Muscle layer of colon (tissue), 2 donors: ENCODE measurements at regions not wholly inside any gene's neighbourhood (a gene's known extent, or its start where the extent isn't known, plus 50 kb on each side); places are given as distances from the start of the nearest gene placed in this dataset.
"Not testable (repeated sequence)": the region's sequence is repeated elsewhere in the genome, so short reads cannot be mapped to it uniquely, and the experiment has no call there.

Source experiments
- H3K27ac ChIP-seq: one replicate; pipeline ENCODE4 v1.7.0; 2013; ENCODE audit warnings: low read depth, mild to moderate bottlenecking, low read length, moderate library complexity
- H3K27me3 ChIP-seq, 2 donors: one replicate each; pipeline ENCODE4 v1.7.0; 2013; ENCODE audit warnings: low read length in 2 of 2, mild to moderate bottlenecking in 2 of 2; ENCODE audit not compliant: insufficient read depth in 2 of 2, control insufficient read depth in 1 of 2
- H3K36me3 ChIP-seq: one replicate; pipeline ENCODE4 v1.7.0; 2013; ENCODE audit warnings: mild to moderate bottlenecking, low read length; ENCODE audit not compliant: insufficient read depth
- H3K4me1 ChIP-seq: one replicate; pipeline ENCODE4 v1.7.0; 2013; ENCODE audit warnings: mild to moderate bottlenecking, low read length; ENCODE audit not compliant: insufficient read depth
- H3K4me3 ChIP-seq, 2 donors: one replicate each; pipeline ENCODE4 v1.7.0; 2013; ENCODE audit warnings: low read length in 2 of 2, low read depth in 1 of 2, mild to moderate bottlenecking in 1 of 2, moderate library complexity in 1 of 2
- H3K9ac ChIP-seq: one replicate; pipeline ENCODE4 v1.7.0; 2013; ENCODE audit warnings: low read length
- H3K9me3 ChIP-seq: one replicate; pipeline ENCODE4 v1.7.0; 2013; ENCODE audit warnings: mild to moderate bottlenecking, low read length
- donor health status: abdominal sarcoma.
- donor health status: Adenocarcinoma of cecum.

DNA sequence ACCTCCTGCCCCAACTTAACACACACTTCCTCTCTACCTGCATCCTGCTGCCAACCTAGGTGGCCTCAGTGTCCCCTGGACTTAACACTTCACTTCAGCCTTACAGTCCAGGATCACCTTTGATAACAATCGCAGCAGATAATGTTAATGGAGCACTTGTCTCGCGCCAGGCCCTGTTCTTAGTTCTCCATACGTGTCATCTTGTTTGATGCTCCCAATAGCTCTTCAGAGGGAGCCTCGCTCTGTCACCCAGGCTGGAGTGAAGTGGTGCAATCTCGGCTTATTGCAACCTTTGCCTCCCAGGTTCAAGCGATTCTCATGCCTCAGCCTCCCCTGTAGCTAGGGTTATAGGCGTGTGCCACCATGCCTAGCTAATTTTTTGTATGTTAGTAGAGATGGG, 62.7 kb upstream of the SHB start:
- Histone ChIP-seq H3K9ac (no peak overlapping the region), H3K4me3 (no peak overlapping the region), H3K4me1 (no peaks in the 10 kb centered on the region), H3K27me3 (no peaks in the 10 kb centered on the region), H3K9me3 (no peaks in the 10 kb centered on the region), H3K27ac (no peak overlapping the region), H3K36me3 (no peaks in the 10 kb centered on the region)

DNA sequence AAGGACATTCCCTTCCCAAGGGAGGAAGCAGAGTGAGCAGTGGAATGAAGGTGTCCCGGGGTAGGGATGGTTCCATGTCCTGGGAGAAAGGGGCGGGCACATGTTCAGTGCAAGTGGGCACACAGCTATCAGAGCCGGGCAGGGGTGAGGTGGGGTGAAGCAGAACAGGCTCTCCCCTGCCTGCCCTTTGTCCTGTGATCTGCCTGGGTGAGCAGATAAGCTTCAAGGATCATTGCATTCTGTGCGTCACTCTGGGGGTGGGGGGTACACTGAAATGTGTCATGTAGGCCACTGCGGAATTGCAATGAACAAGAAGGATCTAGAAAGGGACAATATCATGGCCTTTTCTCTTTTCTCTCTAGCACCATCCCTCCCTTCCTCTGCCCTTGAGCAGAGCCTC, 61.7 kb upstream of the SHB start:
- H3K9me3 ChIP-seq = no peaks in the 10 kb centered on the region
- H3K9ac ChIP-seq = no peak overlapping the region
- no peaks in the 10 kb centered on the region for H3K36me3 ChIP-seq
- H3K27ac ChIP-seq = no peak overlapping the region
- H3K4me1 ChIP-seq = no peaks in the 10 kb centered on the region
- H3K4me3 ChIP-seq = no peak overlapping the region
- H3K27me3 ChIP-seq = no peaks in the 10 kb centered on the region

DNA sequence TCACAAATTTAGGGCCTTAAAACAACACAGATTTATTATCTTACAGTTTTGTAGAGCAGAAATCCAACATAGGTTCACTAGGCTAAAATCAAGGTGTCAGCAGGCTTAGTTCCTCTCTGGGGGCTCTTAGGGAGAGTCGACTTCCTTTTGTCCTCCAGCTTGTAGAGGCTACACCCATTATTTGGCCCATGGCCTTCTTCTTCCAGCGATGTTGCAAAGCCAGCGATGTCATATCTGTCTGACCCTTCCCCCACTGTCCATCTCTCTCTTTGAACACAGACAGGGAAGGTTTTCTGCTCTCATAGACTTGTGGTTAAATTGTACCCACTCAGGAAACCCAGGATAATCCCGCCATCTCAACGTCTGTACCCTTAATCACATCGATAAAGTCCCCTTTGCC, 60.3 kb upstream of the SHB start:
- Histone ChIP-seq H3K9me3 (no peaks in the 10 kb centered on the region), H3K27ac (no peak overlapping the region), H3K4me3 (no peak overlapping the region), H3K9ac (no peak overlapping the region), H3K27me3 (no peaks in the 10 kb centered on the region), H3K36me3 (no peaks in the 10 kb centered on the region), H3K4me1 (no peaks in the 10 kb centered on the region)

DNA sequence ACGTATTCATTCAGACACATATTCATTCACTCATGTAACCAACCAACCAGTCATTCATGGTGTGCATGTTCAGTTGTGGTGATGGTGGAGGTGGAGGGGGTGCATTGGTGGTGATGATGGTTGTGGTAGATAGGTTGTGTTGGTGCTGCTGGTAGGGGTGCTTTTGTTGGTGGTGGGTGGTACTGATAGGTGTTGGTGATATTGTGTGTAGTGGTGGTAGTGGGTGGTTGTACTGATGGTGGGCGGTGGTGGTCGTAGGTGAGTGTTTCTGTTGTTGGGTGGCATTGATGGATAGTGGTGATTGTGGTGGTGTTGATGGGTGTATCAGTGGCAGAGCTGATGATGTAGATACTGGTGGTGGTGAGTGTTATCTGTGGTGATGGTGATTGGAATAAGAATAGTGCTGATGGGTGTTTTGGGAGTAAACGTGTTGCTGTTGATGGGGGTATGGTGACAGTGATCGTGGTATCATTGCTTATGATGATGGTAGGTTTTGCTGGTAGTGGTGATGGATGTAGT, 59.8 kb upstream of the SHB start:
- no peaks in the 10 kb centered on the region for H3K36me3 ChIP-seq
- no peaks in the 10 kb centered on the region for H3K27me3 ChIP-seq
- no peaks in the 10 kb centered on the region for H3K9me3 ChIP-seq
- H3K27ac ChIP-seq = no peak overlapping the region
- H3K4me3 ChIP-seq = no peak overlapping the region
- H3K4me1 ChIP-seq = no peaks in the 10 kb centered on the region
- no peak overlapping the region for H3K9ac ChIP-seq

DNA sequence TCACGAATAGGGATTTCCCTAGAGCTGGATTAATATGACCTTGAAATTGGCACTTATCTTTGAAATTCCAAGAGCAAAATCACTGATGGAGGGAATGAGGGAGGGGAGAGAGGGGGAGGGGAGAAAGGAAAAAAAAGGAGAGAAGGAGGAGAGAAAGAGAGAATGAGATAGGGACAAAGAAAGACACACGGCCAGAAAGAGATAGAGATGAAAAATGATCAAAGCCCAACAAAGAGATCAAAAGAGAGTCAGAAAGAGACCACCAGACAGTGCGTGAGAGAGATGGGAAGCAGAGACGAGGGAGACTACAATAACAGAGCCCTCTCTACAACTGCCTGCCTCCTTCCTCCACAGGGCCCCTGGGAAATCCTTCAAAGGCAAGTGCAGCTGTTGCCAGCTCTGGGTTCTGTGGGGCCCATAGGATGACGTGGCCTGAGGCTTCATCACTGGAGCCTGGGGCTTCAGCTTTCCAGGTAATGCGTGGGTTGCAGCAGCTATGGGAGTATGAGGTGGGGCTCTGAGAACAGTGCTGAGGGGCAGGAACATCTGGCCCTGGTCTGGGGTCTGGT, 58.3 kb upstream of the SHB start:
- Histone ChIP-seq H3K27ac (no peak overlapping the region), H3K27me3 (no peaks in the 10 kb centered on the region), H3K9ac (no peak overlapping the region), H3K4me1 (no peaks in the 10 kb centered on the region), H3K9me3 (no peaks in the 10 kb centered on the region), H3K4me3 (no peak overlapping the region), H3K36me3 (no peaks in the 10 kb centered on the region)

DNA sequence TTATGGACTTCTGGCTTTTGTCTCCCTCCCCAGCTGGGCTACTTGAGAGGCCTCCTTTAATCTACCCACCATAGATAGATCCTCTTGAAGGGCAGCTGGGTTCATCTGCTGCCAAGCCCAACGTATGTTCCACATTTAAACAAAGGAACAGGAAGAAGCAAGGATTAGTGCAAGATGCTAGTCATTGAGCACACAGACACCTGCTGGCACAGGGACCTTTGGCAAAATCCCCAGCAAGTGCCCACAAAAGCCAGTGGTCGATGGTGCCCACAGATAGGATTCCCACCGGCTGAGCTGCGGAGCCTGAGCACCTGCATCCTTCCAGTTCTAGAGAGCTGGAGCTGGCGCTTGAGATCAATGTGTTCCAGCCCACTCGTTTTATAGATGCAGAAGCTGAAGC, 57.7 kb upstream of the SHB start:
- Histone ChIP-seq H3K27ac (no peak overlapping the region), H3K4me1 (no peaks in the 10 kb centered on the region), H3K9me3 (no peaks in the 10 kb centered on the region), H3K36me3 (no peaks in the 10 kb centered on the region), H3K27me3 (no peaks in the 10 kb centered on the region), H3K9ac (no peak overlapping the region), H3K4me3 (no peak overlapping the region)

DNA sequence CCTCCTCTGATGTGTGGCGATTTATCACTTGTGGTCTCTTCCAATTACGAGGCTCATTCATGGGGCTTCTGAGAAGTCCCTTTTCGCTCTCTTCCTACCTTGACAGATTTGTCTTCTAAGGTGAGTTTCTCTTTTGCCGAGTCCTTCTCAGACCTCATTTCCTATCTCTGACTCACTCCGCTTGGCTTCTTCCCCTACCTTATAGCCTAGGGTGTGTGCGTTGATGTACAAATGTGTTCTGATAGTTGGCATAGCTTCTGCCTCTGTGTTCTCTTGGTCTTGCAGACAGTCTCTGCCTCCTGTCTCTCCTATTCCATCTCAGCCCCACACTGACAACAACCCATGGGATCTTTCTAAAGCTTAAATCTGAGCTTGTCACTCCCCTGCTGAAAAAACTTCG, 56.9 kb upstream of the SHB start:
- Histone ChIP-seq H3K4me1 (no peaks in the 10 kb centered on the region), H3K9me3 (no peaks in the 10 kb centered on the region), H3K9ac (no peak overlapping the region), H3K27ac (no peak overlapping the region), H3K36me3 (no peaks in the 10 kb centered on the region), H3K27me3 (no peaks in the 10 kb centered on the region), H3K4me3 (no peak overlapping the region)

DNA sequence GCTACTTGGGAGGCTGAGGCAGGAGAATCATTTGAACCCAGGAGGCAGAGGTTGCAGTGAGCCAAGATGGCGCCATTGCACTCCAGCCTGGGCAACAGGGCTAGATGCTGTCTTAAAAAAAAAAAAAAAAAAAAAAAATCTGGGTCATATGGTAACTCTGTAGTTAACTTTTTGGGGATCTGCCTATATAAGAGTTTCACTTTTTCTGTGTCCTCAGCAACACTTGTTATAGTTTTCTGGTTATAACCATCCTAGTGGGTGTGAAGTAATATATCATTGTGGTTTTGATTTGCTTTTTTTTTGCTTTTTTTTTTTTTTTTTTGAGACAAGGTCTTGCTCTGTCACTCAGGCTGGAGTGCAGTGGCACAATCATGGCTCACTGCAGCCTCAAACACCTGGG, 54.3 kb upstream of the SHB start:
- not testable (repeated sequence) for H3K9me3 ChIP-seq, H3K4me3 ChIP-seq, H3K36me3 ChIP-seq, H3K27ac ChIP-seq, H3K9ac ChIP-seq, H3K4me1 ChIP-seq, H3K27me3 ChIP-seq

DNA sequence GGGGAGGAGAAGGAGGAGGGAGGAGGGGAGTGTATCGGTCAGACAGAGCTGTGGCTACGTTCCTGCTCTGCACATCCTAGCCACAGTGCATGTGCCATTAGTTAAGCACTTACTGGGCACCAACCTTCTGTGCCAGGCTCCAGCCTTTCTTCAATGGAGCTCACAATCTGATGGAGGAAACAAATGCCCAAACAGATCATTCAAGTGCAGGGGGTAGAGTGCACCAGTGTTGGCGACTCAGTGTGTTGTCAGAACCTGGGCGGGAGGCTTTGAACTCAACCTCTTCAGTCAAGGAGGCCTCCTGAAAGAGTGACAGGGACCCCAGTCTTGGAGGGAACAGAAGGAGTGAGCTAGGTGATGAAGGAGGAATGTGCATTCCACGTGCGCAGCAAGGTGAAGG, 51.9 kb upstream of the SHB start:
- Histone ChIP-seq H3K36me3 (no peaks in the 10 kb centered on the region), H3K9ac (no peak overlapping the region), H3K4me3 (no peak overlapping the region), H3K4me1 (no peaks in the 10 kb centered on the region), H3K9me3 (no peaks in the 10 kb centered on the region), H3K27ac (no peak overlapping the region), H3K27me3 (no peaks in the 10 kb centered on the region)

DNA sequence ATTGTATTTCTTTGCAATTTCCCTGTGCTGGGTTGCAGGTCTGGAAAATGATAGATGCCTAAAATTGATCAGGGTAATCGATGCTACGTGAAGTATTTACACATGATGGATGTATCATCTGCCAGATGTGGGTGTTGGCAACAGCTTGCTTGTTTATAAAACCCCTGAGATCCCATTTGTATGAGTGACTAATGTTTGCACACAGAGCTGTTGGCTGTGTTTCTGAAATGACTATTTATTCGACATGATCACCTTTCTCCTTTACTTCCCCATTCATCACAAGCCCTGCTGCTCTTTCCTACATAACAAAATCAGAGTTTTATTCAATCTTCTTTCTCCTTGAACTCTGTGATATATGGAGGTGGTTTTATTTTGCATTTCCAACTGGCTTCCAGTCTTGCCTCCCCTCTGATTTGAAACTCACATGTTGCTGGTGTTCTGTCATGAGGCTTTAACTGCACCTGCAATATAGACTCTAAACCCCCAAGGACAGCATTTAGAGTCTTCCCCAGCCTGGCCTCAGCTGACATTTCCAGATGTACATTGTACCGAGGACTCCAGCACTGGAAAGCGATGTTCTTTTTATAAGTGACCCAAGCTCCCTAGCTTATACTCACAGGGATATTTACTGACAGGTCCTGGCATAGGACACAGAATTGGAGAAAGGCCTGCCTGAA, 50.7 kb upstream of the SHB start:
- H3K9ac ChIP-seq = no peak overlapping the region
- H3K27me3 ChIP-seq = no peaks in the 10 kb centered on the region
- H3K4me1 ChIP-seq = no peaks in the 10 kb centered on the region
- no peak overlapping the region for H3K4me3 ChIP-seq
- no peaks in the 10 kb centered on the region for H3K36me3 ChIP-seq
- H3K27ac ChIP-seq = no peak overlapping the region
- H3K9me3 ChIP-seq = no peaks in the 10 kb centered on the region

DNA sequence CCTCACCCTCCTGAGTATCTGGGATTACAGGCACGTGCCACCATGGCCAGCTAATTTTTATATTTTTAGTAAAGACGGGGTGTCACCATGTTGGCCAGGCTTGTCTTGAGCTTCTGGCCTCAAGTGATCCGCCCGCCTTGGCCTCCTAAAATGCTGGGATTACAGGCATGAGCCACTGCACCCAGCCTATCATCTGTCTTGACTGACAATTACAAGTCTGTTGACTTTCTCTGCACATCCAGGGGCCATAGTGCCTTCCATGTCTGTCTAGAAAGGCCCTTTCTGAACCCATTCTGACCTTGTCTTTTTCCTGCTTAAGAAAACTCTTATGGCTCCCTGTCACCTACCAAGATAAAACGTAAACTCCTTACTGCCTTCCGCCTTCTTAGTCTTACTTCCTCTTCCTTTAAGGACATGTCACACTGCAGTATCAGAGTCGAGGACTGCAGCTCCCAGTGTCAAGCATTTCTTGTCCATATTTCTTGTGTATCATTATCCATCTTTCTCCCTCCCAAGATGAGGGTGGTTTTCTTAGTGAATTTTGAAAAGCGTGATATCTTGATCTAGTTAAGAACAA, 49.9 kb upstream of the SHB start:
- Histone ChIP-seq H3K4me3 (no peak overlapping the region), H3K9ac (no peak overlapping the region), H3K27ac (no peak overlapping the region), H3K9me3 (no peaks in the 10 kb centered on the region), H3K36me3 (no peaks in the 10 kb centered on the region), H3K27me3 (no peaks in the 10 kb centered on the region), H3K4me1 (no peaks in the 10 kb centered on the region)
